HG02885 (cell line): ENCODE measurements at regions not wholly inside any gene's neighbourhood (a gene's known extent, or its start where the extent isn't known, plus 50 kb on each side); places are given as distances from the start of the nearest gene placed in this dataset.

Experiments used
- ATAC-seq: cut with Tn5 transposase; IDR thresholded peaks from one replicate; pipeline ENCODE4 v1.9.1; 2021; ENCODE audit warnings: mild to moderate bottlenecking; ENCODE audit not compliant: unreplicated experiment, poor library complexity

GRCh38 chr7:132072873-132073272, 503.4 kb downstream of the PLXNA4 start:
- ATAC-seq = no peak

- no peak for ATAC-seq
Observed at GRCh38 chr7:132072165-132072564, 504.1 kb downstream of the PLXNA4 start.

- ATAC-seq = no peak
Observed at GRCh38 chr7:132069306-132069705, 507.0 kb downstream of the PLXNA4 start.

- ATAC-seq = no peak
Observed at GRCh38 chr7:132066761-132067171, 509.5 kb downstream of the PLXNA4 start.

GRCh38 chr7:132065989-132066603, 509.7 kb upstream of the PODXL start:
- no peak for ATAC-seq

GRCh38 chr7:132065193-132065988, 509.0 kb upstream of the PODXL start:
- ATAC-seq = no peak

- no peak for ATAC-seq
Observed at GRCh38 chr7:132063800-132064199, 507.4 kb upstream of the PODXL start.

GRCh38 chr7:132061937-132062336, 505.5 kb upstream of the PODXL start:
- ATAC-seq = no peak

- no peak for ATAC-seq
Observed at GRCh38 chr7:132059141-132059540, 502.7 kb upstream of the PODXL start.

- no peak for ATAC-seq
Observed at GRCh38 chr7:132055336-132056120, 499.1 kb upstream of the PODXL start.

- no peak for ATAC-seq
Observed at GRCh38 chr7:132053871-132054270, 497.4 kb upstream of the PODXL start.

GRCh38 chr7:132051311-132051710, 494.9 kb upstream of the PODXL start:
- no peak for ATAC-seq

GRCh38 chr7:132049462-132050304, 493.3 kb upstream of the PODXL start:
- ATAC-seq = no peak

GRCh38 chr7:132045481-132045980, 489.1 kb upstream of the PODXL start:
- ATAC-seq = no peak

GRCh38 chr7:132045002-132045401, 488.6 kb upstream of the PODXL start:
- no peak for ATAC-seq

GRCh38 chr7:132044247-132044646, 487.8 kb upstream of the PODXL start:
- ATAC-seq = no peak

- ATAC-seq = no peak
Observed at GRCh38 chr7:132041108-132041507, 484.7 kb upstream of the PODXL start.

GRCh38 chr7:132035517-132036362, 479.3 kb upstream of the PODXL start:
- no peak for ATAC-seq

GRCh38 chr7:132034748-132035416, 478.5 kb upstream of the PODXL start:
- ATAC-seq = no peak
